ENCODE measurements at regions not wholly inside any gene's neighbourhood (a gene's known extent, or its start where the extent isn't known, plus 50 kb on each side); places are given as distances from the start of the nearest gene placed in this dataset.

- Histone ChIP-seq H3K36me3 (ENCODE audit: control insufficient read depth, insufficient read depth, low read length) (no peaks in the 10 kb centered on the region), H3K4ac (ENCODE audit: low read depth, low read length) (no peak overlapping the region), H2AK9ac (replicated peaks; ENCODE audit: low read depth, low read length, poor library complexity) (no peak overlapping the region), H3K14ac (replicated peaks; ENCODE audit: low read depth, low read length) (no peak overlapping the region), H3K9me3 (ENCODE audit: control insufficient read depth, insufficient read depth, low read length) (peaks cover 2% of the 10 kb centered on the region), H3K23ac (ENCODE audit: low read depth, low read length) (no peak overlapping the region), H3K4me2 (ENCODE audit: low read depth, low read length) (no peak overlapping the region), H3K4me3 (ENCODE audit: insufficient read depth, low read depth, low read length) (no peak overlapping the region), H3K79me1 (ENCODE audit: low read depth in 1 of 2, low read length in 2 of 2) (no peaks in the 10 kb centered on the region), H2AK5ac (ENCODE audit: low read depth, low read length) (no peak overlapping the region), H2AFZ (replicated peaks; ENCODE audit: low read length, poor library complexity) (no peak overlapping the region), H2BK15ac (ENCODE audit: low read depth, low read length) (no peak overlapping the region), H3K27ac (ENCODE audit: insufficient read depth, low read length) (no peak overlapping the region), H4K8ac (ENCODE audit: low read depth in 2 of 2, low read length in 2 of 2) (no peak overlapping the region), H2BK5ac (ENCODE audit: low read depth, low read length, poor library complexity, severe bottlenecking) (no peak overlapping the region), H3K9ac (ENCODE audit: low read depth, low read length) (no peak overlapping the region), H4K91ac (ENCODE audit: insufficient read depth, low read depth, low read length) (no peak overlapping the region), H4K5ac (ENCODE audit: low read depth, low read length) (no peak overlapping the region), H3K27me3 (ENCODE audit: control insufficient read depth, insufficient read depth, low read length) (peaks cover 7% of the 10 kb centered on the region; the same call in 1 of the 2 replicates), H3K9me1 (ENCODE audit: insufficient read depth, low read length) (no peaks in the 10 kb centered on the region), H3K4me1 (ENCODE audit: control insufficient read depth, insufficient read depth, low read length) (no peaks in the 10 kb centered on the region; the same call in 1 of the 2 replicates), H2BK120ac (ENCODE audit: low read depth, low read length) (no peak overlapping the region), H4K20me1 (ENCODE audit: insufficient read depth, low read length) (no peaks in the 10 kb centered on the region), H2BK20ac (ENCODE audit: low read depth, low read length) (no peak overlapping the region), H3K56ac (ENCODE audit: extremely low read depth, insufficient read depth, low read length) (no peak overlapping the region), H3K18ac (ENCODE audit: low read depth, low read length) (no peak overlapping the region)
- ATAC-seq (ENCODE audit: low read depth) (no peak), DNase-seq (no peak)
- in situ Hi-C loops (cut with MboI; ENCODE audit: low sequenced_read_pairs) (no loop called here), intact Hi-C loops (cut with micrococcal nuclease) (no loop called here), dilution Hi-C loops (cut with HindIII; ENCODE audit: low sequenced_read_pairs, unreplicated experiment) (no loop called here)
- 67% methylated on average over 1 of the region's 5 CpGs; no CpG with 5 or more reads in 1 of the 2 experiments for WGBS, 2 experiments (ENCODE audit: extremely low coverage in 2 of 2, insufficient read length in 1 of 2)
- BruUV-seq (replicated peaks), result no TSS peak
- ChIA-PET POLR2A (ENCODE audit: unreplicated experiment) (no interaction called here), CTCF (no interaction called here)
- TF ChIP-seq POLR2A (IDR thresholded peaks at IDR 0.05; ENCODE audit: low read depth, low read length) (no peak), RFX5 (IDR thresholded peaks at IDR 0.05; ENCODE audit: low read depth, low read length) (no peak), RAD21 (IDR thresholded peaks at IDR 0.05; ENCODE audit: low read length) (no peak), BHLHE40 (IDR thresholded peaks at IDR 0.05; ENCODE audit: low read depth, low read length) (no peak), FOS (IDR thresholded peaks at IDR 0.05; ENCODE audit: low read depth, low read length) (no peak)
Observed at GRCh38 chr14:101395779-101396178, 165.5 kb upstream of the DIO3 start.
